KOPT-K1 (cell line): ENCODE measurements at regions not wholly inside any gene's neighbourhood (a gene's known extent, or its start where the extent isn't known, plus 50 kb on each side); places are given as distances from the start of the nearest gene placed in this dataset.
"Not testable (repeated sequence)": the region's sequence is repeated elsewhere in the genome, so short reads cannot be mapped to it uniquely, and the experiment has no call there.

ENCODE experiments used
- H3K27ac ChIP-seq: fragments of 200-600 bp; sonication (generic); 2 replicates; pipeline ENCODE4 v1.5.1; 2016; ENCODE audit warnings: antibody characterized with exemption, mild to moderate bottlenecking, low read depth, low read length; ENCODE audit not compliant: poor library complexity, severe bottlenecking
- H3K36me3 ChIP-seq: fragments of 200-600 bp; sonication (generic); 2 replicates; pipeline ENCODE4 v1.5.1; 2017; ENCODE audit warnings: antibody characterized with exemption, mild to moderate bottlenecking, low read length, moderate library complexity; ENCODE audit not compliant: insufficient read depth
- H3K9me3 ChIP-seq: fragments of 200-600 bp; sonication (generic); 2 replicates; pipeline ENCODE4 v1.5.1; 2017; ENCODE audit warnings: antibody characterized with exemption, low read length, mild to moderate bottlenecking; ENCODE audit not compliant: insufficient read depth, poor library complexity, severe bottlenecking

DNA sequence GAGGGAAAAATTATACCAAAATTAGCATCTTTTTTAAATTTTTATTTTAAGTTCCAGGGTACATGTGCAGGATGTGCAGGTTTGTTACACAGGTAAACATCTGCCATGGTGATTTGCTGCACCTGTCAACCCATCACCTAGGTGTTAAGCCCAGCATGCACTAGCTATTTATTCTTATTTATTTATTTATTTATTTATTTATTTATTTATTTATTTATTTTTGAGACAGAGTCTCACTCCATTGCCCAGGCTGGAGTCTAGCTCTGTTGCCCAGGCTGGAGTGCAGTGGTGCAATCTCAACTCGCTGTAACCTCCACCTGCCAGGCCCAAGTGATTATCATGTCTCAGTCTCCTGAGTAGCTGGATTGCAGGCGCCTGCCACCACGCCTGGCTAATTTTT lies 137.7 kb upstream of the NEBL start:
- H3K27ac ChIP-seq, H3K9me3 ChIP-seq, H3K36me3 ChIP-seq: not testable (repeated sequence)

DNA sequence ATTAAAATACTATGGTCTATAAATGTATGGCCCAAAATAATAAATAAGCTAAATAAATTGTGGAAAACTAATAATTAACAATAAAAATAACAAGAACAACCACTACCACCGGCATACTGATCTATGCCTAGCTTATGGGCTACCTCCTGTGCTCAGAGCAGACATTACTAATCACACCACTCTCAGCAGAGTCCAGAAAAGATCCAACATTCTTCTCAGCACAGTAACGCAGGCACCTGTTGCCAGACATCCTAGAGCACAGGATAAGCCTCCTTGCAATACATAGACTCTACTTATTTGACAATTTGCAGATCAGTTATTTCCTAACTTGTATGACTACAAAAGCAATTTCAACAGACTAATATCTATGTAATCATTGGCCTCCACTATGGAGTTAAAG lies 137.1 kb upstream of the NEBL start:
- Histone ChIP-seq H3K9me3 (no peaks in the 10 kb centered on the region), H3K36me3 (no peaks in the 10 kb centered on the region), H3K27ac (no peak overlapping the region)

DNA sequence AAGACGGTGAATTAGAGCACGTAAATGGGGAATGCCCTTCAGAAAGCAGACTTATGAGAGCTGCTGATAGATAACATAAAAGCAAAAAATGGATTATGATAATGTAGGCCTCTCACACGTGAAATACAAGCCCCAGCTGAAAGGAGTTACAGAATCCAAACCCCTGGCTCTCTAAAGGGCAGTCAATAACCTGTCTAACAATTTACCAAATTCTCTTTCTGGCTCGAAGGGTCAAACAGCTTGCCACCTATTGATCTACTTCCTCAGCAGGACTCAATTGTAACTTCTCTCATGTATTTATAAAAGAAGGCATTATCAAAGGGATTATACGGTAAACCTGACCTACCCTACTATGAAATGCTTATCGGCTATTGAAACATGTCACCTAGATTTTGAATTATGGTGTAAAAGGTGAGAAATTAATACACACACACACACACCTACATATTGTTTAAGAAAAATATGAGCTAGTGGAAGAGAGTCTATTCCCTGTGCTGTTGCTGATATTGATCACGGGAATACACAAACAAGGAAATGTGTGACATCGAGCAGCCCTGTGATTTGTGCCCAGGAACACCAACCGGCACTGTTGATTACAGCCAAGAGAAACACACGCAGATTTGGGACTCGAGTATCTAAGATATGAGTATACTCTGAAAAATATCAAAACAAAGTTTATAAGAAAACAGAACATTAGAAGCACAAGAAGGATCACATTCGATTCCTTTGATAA lies 135.6 kb upstream of the NEBL start:
- Histone ChIP-seq H3K27ac (no peak overlapping the region), H3K9me3 (no peaks in the 10 kb centered on the region), H3K36me3 (no peaks in the 10 kb centered on the region)

DNA sequence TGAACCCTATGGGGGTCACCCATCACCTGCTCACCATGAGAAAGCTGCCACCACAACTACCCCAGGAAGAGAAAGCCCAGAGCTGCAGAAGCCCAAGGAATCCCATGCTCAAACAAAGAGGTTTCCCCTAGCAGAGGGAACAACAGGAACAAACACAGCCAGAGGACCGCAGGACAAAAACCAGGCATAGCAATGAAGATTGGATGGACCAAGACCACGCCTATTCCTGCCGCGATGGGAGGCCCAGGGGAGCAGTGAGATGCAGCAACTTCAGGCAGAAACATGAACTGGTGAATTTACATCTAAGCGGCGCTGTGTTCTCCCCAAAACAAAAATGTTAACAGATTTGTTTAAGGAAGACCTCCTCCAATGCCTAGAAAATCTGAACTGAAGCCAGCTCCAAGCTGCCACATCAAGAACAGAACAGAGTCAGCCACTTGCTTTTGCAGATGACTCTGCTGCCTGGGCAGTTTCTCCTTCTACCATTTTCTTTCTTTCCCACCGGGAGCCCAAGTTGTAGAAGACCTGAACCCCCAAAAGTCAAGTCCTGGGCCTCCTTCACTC lies 134.2 kb upstream of the NEBL start:
- H3K27ac ChIP-seq: no peak overlapping the region
- H3K9me3 ChIP-seq: no peaks in the 10 kb centered on the region
- H3K36me3 ChIP-seq: no peaks in the 10 kb centered on the region

- Histone ChIP-seq H3K36me3 (no peaks in the 10 kb centered on the region), H3K27ac (no peak overlapping the region)
These were observed 133.0 kb upstream of the NEBL start for GRCh38 chr10:21030091-21030490.

GRCh38 chr10:21022821-21023220 lies 125.7 kb upstream of the NEBL start:
- Histone ChIP-seq H3K27ac (no peak overlapping the region), H3K9me3 (no peaks in the 10 kb centered on the region), H3K36me3 (no peaks in the 10 kb centered on the region)

More at GRCh38 chr10:21030091-21030490, 133.0 kb upstream of the NEBL start:
- no peaks in the 10 kb centered on the region for H3K9me3 ChIP-seq

GRCh38 chr10:21021843-21022594 lies 124.9 kb upstream of the NEBL start:
- Histone ChIP-seq H3K27ac (no peak overlapping the region), H3K36me3 (no peaks in the 10 kb centered on the region), H3K9me3 (no peaks in the 10 kb centered on the region)

DNA sequence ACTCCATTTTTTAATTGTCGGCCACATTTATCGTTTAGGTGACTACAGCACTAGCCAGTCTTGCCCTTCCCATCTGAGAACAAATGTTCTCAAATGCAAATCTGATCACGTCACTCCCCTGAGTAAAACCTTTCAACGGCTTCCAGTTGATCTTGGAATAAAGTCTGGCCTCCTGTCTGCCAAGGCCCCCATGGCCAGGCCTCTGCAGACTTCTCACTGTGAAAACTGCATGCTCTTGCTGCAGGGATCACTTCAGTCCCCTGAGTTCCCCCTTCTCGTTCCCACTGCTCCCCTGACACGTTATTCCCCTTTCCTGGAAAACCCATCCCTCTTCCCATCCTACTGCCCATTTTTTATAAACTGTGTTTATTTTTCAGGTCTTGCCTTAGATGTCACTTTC lies 124.1 kb upstream of the NEBL start:
- no peaks in the 10 kb centered on the region for H3K9me3 ChIP-seq
- no peak overlapping the region for H3K27ac ChIP-seq
- H3K36me3 ChIP-seq: no peaks in the 10 kb centered on the region

DNA sequence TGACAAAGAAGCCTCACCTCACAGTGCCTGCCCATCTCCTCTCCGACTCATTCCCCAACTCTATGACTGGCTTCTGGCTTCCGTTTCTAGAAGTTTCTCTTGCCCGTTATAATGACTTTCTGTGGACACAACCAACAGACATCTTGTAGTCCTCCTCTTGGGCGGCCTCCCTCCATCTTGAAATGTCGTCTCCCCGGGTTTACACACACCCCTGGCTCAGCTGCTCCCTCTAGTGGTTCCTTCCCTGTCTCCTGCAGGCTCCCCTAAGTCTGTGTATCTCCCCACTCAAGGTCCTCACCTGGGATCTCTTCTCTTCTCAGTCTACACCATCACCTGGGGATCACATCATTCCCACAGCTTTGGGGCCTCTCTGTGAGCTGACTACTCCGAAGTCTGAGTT lies 123.4 kb upstream of the NEBL start:
- H3K36me3 ChIP-seq: no peaks in the 10 kb centered on the region
- no peak overlapping the region for H3K27ac ChIP-seq

DNA sequence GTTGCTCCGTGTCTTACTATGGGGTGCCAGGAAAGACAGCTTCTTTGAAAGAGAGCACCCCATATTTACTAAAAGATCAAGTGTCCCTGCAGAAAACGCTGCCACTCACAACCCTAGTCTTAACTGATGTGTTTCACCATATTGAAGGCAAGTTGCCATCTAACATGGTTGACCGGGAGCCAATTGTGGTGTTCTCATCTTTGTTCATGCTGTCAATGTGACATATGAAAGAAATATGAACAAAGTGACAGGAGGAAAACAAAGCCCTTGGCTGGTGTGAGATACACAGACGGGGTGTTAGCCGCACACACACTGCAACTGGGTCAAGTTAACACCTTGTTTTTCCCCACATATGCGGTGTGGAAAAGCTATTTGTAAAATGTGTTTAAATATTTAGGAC lies 122.3 kb upstream of the NEBL start:
- H3K27ac ChIP-seq: no peak overlapping the region
- no peaks in the 10 kb centered on the region for H3K36me3 ChIP-seq
- H3K9me3 ChIP-seq: no peaks in the 10 kb centered on the region

More for the DNA sequence above, 123.4 kb upstream of the NEBL start:
- no peaks in the 10 kb centered on the region for H3K9me3 ChIP-seq

DNA sequence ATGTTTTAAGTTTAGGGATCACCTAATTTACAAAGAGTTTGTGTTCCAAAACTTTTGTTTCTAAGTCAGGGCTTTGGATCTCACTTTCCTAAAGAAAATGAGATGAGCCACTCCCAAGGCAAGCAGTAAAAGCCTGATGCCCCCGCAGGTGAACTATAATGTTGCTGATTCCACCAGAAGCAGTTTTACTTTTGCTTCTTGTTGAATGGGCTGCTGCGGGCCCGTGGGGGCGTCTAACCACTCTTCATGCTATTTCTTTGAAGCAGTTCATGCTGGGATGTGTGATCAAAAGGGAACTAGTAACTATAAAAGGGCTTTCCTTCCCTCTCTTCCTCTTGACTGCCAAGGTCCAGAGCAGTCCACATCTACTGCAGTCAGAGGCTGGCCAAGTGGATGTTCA lies 118.7 kb upstream of the NEBL start:
- H3K9me3 ChIP-seq: no peaks in the 10 kb centered on the region
- H3K27ac ChIP-seq: no peak overlapping the region
- H3K36me3 ChIP-seq: no peaks in the 10 kb centered on the region

DNA sequence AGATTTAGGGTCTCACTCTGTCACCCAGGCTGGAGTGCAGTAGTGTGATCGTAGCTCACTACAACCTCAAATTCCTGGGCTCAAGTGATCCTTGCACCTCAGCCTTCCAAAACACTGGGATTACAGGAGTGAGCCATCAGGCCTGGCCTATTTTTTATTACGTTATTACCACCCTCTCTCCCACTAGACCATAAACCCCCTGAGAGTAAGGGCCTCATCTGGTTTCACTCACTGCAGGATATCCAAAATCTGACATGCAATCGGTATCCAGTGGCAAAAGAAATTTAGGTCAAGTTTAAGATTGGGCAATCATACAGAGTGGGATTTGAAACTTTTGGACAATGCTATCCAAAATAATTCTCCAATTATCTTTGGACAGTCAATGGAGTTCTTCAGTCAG lies 117.0 kb upstream of the NEBL start:
- Histone ChIP-seq H3K36me3 (no peaks in the 10 kb centered on the region), H3K27ac (no peak overlapping the region), H3K9me3 (no peaks in the 10 kb centered on the region)

GRCh38 chr10:21011433-21012018 lies 114.4 kb upstream of the NEBL start:
- no peaks in the 10 kb centered on the region for H3K9me3 ChIP-seq
- no peaks in the 10 kb centered on the region for H3K36me3 ChIP-seq
- no peak overlapping the region for H3K27ac ChIP-seq

GRCh38 chr10:21010615-21011014 lies 113.5 kb upstream of the NEBL start:
- Histone ChIP-seq H3K36me3 (no peaks in the 10 kb centered on the region), H3K9me3 (no peaks in the 10 kb centered on the region), H3K27ac (no peak overlapping the region)

- Histone ChIP-seq H3K9me3 (no peaks in the 10 kb centered on the region), H3K27ac (no peak overlapping the region), H3K36me3 (no peaks in the 10 kb centered on the region)
These were observed 106.2 kb upstream of the NEBL start for GRCh38 chr10:21003240-21003822.
